ENCODE measurements at regions not wholly inside any gene's neighbourhood (a gene's known extent, or its start where the extent isn't known, plus 50 kb on each side); places are given as distances from the start of the nearest gene placed in this dataset.

GRCh38 chr1:220970311-220970710, 91.1 kb downstream of the HLX start:
- Mint-ChIP-seq H3K27me3 (ENCODE audit: low read depth in 3 of 3) (peaks cover 0 to 1% (median 1%) of the 10 kb centered on the region in 3 donors), H3K36me3 (no peaks in the 10 kb centered on the region), H3K4me3 (no peak overlapping the region), H3K27ac (no peak overlapping the region), H3K4me1 (no peaks in the 10 kb centered on the region), H3K9me3 (peaks cover 0 to 4% (median 0%) of the 10 kb centered on the region in 7 donors)
- H3K4me3 ChIP-seq (replicated peaks in 1 of 3; ENCODE audit: low read depth in 2 of 3, low read length in 3 of 3): no peak overlapping the region
- TF ChIP-seq CTCF (IDR thresholded peaks at IDR 0.05): no peak
- no peaks in the 10 kb centered on the region for H3K36me3 ChIP-seq (replicated peaks in 1 of 2; ENCODE audit: control insufficient read depth in 1 of 2, insufficient read depth in 2 of 2, low read length in 2 of 2)
- H3K4me1 ChIP-seq (ENCODE audit: control insufficient read depth in 1 of 2, insufficient read depth in 2 of 2, low read length in 2 of 2): no peaks in the 10 kb centered on the region
- no peak overlapping the region for H3K27ac ChIP-seq (ENCODE audit: low read depth in 1 of 2, low read length in 2 of 2)
- no peaks in the 10 kb centered on the region for H3K79me2 ChIP-seq (ENCODE audit: insufficient read depth, low read length)
- H4K20me1 ChIP-seq (ENCODE audit: insufficient read depth, low read length): no peaks in the 10 kb centered on the region
- H2AFZ ChIP-seq (ENCODE audit: insufficient read depth, low read depth, low read length, poor library complexity, severe bottlenecking): no peak overlapping the region
- WGBS (ENCODE audit: insufficient coverage): 100% methylated on average over 1 of the region's 4 CpGs
- no peaks in the 10 kb centered on the region for H3K9me3 ChIP-seq (replicated peaks in 1 of 2; ENCODE audit: control insufficient read depth in 1 of 2, insufficient read depth in 1 of 2, low read length in 2 of 2)
- DNase-seq: no peak
- H3K27me3 ChIP-seq (ENCODE audit: control insufficient read depth in 2 of 2, insufficient read depth in 2 of 2, low read length in 2 of 2): no peaks in the 10 kb centered on the region
- intact Hi-C loops (cut with micrococcal nuclease): no loop called here
- no peak overlapping the region for H3K9ac ChIP-seq (ENCODE audit: insufficient read depth, low read length, poor library complexity, severe bottlenecking)
- no peak overlapping the region for H3K4me2 ChIP-seq (replicated peaks; ENCODE audit: extremely low read depth, low read length, poor library complexity, severe bottlenecking)

GRCh38 chr1:220971221-220971620, 92.0 kb downstream of the HLX start:
- H2AFZ ChIP-seq (ENCODE audit: insufficient read depth, low read depth, low read length, poor library complexity, severe bottlenecking): no peak overlapping the region
- H3K4me3 Mint-ChIP-seq: no peak overlapping the region
- no CpG with 5 or more reads among the region's 5 CpGs for WGBS (ENCODE audit: insufficient coverage)

More at GRCh38 chr1:220971221-220971620, 92.0 kb downstream of the HLX start:
- DNase-seq: no peak
- Histone ChIP-seq H3K27ac (ENCODE audit: low read depth in 1 of 2, low read length in 2 of 2) (no peak overlapping the region), H3K4me1 (ENCODE audit: control insufficient read depth in 1 of 2, insufficient read depth in 2 of 2, low read length in 2 of 2) (no peaks in the 10 kb centered on the region), H3K9me3 (replicated peaks in 1 of 2; ENCODE audit: control insufficient read depth in 1 of 2, insufficient read depth in 1 of 2, low read length in 2 of 2) (no peaks in the 10 kb centered on the region), H3K79me2 (ENCODE audit: insufficient read depth, low read length) (no peaks in the 10 kb centered on the region), H3K4me2 (replicated peaks; ENCODE audit: extremely low read depth, low read length, poor library complexity, severe bottlenecking) (no peak overlapping the region), H3K4me3 (replicated peaks in 1 of 3; ENCODE audit: low read depth in 2 of 3, low read length in 3 of 3) (no peak overlapping the region), H3K36me3 (replicated peaks in 1 of 2; ENCODE audit: control insufficient read depth in 1 of 2, insufficient read depth in 2 of 2, low read length in 2 of 2) (no peaks in the 10 kb centered on the region), H3K9ac (ENCODE audit: insufficient read depth, low read length, poor library complexity, severe bottlenecking) (no peak overlapping the region), H4K20me1 (ENCODE audit: insufficient read depth, low read length) (no peaks in the 10 kb centered on the region), H3K27me3 (ENCODE audit: control insufficient read depth in 2 of 2, insufficient read depth in 2 of 2, low read length in 2 of 2) (no peaks in the 10 kb centered on the region)
- no peak overlapping the region for H3K27ac Mint-ChIP-seq
- intact Hi-C loops (cut with micrococcal nuclease): no loop called here
- H3K4me1 Mint-ChIP-seq: no peaks in the 10 kb centered on the region
- TF ChIP-seq CTCF (IDR thresholded peaks at IDR 0.05): no peak
- peaks cover 0 to 1% (median 1%) of the 10 kb centered on the region in 3 donors for H3K27me3 Mint-ChIP-seq (ENCODE audit: low read depth in 3 of 3)
- H3K36me3 Mint-ChIP-seq: no peaks in the 10 kb centered on the region
- H3K9me3 Mint-ChIP-seq: peaks cover 0 to 4% (median 0%) of the 10 kb centered on the region in 7 donors

Measured in CD14-positive monocyte (primary cell).